Activated naive CD4-positive, alpha-beta T cell (primary cell): ENCODE measurements at regions not wholly inside any gene's neighbourhood (a gene's known extent, or its start where the extent isn't known, plus 50 kb on each side); places are given as distances from the start of the nearest gene placed in this dataset.
"Not testable (repeated sequence)": the region's sequence is repeated elsewhere in the genome, so short reads cannot be mapped to it uniquely, and the experiment has no call there.

Source experiments
- DNase-seq, 4 experiments: peaks; one replicate each; lab custom pipeline; 2025; lab: John Stamatoyannopoulos, UW

DNA sequence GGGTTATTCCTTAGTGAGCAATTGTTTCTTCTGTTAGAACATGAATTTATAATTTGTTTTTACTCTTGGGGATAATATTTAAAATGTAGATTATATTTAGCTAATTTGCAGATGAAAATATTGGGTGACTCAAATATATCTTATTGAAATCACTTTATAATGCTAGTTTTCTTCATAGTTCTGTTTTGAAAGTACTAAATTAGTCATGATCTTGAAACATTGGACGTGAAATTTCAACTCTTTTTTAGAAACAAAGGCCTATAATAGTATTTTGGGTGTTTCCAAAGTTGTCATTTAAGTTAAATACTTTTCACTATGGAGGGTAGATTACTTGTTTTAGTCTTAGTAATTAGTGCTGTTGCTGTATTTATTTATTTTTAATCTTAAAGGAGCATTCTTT, 250.9 kb downstream of the UTRN start:
- DNase-seq, result no peak

- no peak for DNase-seq
Measured at GRCh38 chr6:144543006-144543871, 258.1 kb downstream of the UTRN start.

GRCh38 chr6:144544266-144544830, 259.2 kb downstream of the UTRN start:
- no peak for DNase-seq

- no peak for DNase-seq
Measured at GRCh38 chr6:144546807-144547206, 261.7 kb downstream of the UTRN start.

GRCh38 chr6:144547409-144547808, 262.3 kb downstream of the UTRN start:
- DNase-seq, result no peak

DNA sequence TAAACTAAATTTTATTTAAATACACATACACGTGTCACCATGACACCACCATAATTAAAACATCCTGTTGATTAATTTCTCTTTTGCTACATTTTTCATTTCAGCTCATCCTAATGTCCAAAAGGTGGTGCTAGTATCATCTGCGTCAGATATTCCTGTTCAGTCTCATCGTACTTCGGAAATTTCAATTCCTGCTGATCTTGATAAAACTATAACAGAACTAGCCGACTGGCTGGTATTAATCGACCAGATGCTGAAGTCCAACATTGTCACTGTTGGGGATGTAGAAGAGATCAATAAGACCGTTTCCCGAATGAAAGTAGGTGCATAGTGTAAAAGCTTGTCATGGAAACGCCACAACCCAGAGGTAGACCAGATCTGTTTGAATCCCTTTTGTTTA, 263.4 kb downstream of the UTRN start:
- DNase-seq, result no peak

DNA sequence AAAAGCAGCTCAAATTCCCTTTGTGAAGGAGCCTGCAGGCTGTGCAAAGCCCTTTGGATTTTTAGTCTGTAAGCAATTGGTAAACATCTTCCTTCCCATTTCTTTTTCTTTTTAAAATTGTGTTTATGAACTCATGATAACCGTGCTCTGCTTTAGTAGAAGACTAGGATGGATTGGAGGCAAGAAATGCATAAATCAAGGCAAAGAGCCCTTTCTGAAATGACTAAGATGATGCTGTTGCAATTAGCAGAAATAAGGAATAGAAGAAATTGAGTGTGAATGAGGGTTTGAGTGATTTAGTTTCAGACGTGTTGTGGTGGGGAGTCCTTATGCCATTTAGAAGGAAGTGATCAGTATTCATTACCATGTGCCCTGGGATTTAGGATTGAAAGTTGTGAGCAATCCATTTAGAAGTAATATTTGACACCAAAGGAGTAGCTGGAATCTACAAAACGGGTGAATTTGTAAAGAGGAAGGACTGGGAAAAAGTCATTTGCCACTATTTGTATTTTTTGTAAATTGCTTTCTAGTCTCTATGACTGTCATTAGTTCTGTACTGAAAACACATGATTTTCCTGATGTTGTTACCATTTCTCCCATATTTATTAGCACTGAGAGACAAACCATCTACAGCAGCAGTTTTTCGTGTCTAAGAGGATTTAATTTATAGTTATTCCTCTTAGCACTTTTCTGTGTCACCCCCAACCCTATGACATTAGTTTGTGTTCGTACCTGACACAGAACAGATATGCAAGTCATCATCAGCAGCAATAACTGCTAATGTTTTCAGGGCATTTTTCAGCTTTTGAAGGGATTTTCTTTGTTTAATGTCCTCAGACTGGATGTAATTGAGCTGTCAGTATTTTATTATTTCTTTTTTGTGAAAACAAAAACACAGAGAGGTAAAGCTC, 265.0 kb downstream of the UTRN start:
- DNase-seq, result no peak

DNA sequence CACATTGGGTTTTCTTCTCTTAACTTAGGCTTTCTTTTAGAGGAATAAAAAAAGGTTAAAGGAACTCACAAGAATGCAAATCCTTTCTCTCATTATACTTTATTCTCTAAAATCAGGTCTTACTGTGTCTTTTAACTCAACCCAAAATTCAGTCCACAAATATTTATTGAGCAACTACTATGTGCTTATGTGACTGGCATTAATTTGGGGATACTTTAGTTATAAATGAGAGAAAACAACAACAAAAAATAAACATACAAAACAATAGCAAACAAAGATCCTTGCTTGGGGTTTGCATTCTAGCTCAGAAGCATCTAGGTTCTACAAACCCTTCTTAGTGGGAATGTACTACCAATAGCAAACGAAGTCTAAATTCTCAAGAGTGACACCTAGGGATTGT, 266.2 kb downstream of the UTRN start:
- DNase-seq, result no peak

- no peak for DNase-seq
Measured at GRCh38 chr6:144555066-144555465, 269.9 kb downstream of the UTRN start.

- DNase-seq, result no peak
Measured at GRCh38 chr6:144559865-144560593, 274.9 kb downstream of the UTRN start.

GRCh38 chr6:144561455-144562043, 276.4 kb downstream of the UTRN start:
- DNase-seq, result no peak

DNA sequence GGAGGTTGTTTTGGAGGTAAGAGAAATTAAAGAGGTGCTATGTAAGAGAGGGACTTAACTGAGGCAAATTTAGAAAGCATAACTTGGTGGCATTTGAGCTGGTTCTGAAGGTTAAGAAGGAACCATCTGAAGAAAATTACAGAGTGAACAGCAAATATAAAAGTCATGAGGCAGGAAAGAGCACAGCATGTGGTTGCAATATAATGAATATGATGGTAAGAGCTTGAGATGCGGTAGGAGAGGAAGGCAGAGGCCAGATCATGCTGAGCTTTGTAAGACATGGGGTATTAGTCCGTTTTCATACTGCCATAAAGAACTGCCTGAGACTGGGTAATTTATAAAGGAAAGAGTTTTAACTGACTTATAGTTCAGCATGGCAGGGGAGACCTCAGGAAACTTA, 279.1 kb downstream of the UTRN start:
- DNase-seq, result no peak

DNA sequence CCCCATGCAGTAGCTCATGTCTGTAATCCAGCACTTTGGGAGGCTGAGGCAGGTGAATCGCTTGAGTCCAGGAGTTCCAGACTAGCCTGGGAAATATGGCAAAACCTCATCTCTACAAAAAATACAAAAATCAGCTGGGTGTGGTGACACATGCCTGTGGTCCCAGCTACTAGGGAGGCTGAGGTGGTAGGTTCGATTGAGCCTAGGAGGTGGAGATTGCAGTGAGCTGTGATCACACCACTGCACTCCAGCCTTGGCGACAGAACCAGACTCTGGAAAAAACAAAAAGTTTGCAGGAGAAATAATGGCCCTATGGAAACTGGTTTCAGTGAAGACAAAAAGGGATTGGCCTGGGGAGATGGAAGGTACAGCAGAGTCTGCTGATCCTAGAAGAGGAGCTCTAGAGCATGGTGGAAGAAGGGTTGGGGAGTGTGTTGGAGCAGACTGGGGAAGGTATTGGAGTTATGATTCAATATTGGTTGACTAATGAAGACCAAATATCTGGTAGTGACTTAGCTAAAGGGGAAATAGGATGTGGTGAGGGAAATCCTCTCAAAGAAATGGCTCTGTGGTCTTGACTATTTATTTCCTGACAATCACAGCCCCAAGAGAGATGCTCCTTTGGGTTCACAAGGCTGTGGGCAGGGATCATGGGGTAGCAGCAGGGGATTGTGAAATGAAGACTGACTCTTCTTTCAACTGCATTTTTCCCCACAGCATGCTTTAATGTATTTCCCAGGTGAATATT, 281.9 kb downstream of the UTRN start:
- no peak for DNase-seq

- DNase-seq, result no peak
Measured at GRCh38 chr6:144568241-144568640, 283.1 kb downstream of the UTRN start.

GRCh38 chr6:144572541-144572940, 287.4 kb downstream of the UTRN start:
- not testable (repeated sequence) for DNase-seq

DNA sequence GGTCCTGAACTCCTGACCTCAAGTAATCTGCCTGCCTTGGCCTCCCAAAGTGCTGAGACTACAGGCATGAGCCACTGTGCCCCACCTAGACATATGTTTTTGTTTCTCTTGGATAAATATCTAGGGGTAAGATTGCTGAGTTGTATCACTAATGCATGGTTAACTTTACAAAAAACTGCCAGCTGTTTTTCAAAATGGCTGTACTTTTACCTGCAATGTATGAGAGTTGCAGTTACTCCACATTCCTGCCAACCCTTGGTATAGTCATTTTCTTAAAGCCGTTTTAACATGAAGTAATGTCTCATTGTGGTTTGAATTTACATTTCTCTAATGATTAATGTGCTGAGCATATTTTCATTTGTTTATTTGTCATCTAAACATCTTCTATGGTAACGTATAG, 289.7 kb downstream of the UTRN start:
- DNase-seq, result no peak

GRCh38 chr6:144575327-144575726, 290.2 kb downstream of the UTRN start:
- no peak for DNase-seq

GRCh38 chr6:144576871-144577270, 291.7 kb downstream of the UTRN start:
- no peak for DNase-seq

GRCh38 chr6:144578385-144579350, 293.5 kb downstream of the UTRN start:
- DNase-seq, result no peak

DNA sequence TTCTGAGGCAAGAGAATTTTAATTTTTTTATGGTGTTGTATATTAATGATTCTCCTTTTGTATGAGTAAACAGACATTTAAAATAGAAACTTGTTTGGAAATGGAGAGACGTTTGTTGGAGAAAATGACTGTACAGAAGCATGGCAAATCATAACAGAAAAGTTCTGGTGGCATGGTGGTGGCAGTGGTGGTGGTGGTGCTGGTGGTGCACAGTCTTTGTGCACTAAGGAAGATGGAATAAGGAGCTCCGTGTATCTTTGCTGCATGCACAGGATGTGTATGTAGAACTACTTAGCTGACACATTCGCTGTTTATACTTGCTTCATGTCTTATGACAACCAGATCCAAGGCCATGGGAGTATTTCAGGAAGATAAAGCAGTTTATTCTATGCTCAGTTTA, 294.9 kb downstream of the UTRN start:
- DNase-seq, result no peak
